Right renal cortex interstitium (tissue), 3 donors: ENCODE measurements at regions not wholly inside any gene's neighbourhood (a gene's known extent, or its start where the extent isn't known, plus 50 kb on each side); places are given as distances from the start of the nearest gene placed in this dataset.

Experiments
- DNase-seq, 3 donors: peaks; one replicate each; pipeline ENCODE4 v3.0.0-alpha.2; 2013; ENCODE audit warnings: low read depth in 3 of 3, low spot score in 2 of 3

DNA sequence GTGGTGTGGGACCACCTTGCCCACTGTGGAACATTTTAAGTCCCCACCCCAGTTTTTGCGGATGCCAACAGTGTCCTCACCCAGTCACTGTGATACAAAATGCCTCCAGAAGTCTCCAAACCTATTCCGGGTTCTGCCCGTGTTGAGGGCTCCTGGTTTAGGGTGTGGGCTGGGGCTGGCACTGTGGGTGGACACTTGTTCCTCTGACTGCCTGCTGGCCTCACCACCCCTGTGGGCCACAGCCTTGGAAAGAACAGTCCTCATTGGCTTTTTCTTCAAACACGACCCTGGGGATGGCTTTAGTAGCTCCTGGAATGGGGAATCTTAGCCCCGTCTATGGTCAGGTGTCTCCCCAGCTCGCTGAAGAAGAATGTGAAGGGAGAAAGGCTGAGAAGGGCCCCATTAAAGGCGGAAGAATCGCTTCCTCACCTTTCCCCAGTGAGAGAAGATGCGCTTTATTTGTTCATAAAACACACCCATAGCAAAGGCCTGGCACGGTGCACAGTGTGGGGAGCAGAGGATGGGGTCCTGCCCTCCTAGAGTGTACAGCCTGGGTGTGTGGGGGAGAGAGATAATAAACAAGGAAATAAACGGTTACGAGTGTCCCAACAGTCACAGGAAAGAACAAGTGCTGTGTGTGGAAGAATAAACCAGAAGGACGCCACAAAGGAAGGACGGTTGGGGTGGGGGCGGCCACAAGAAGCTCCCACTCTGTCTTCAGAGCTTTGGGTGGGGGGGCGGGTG, 56.3 kb upstream of the SLC22A11 start:
- DNase-seq, result no peak

- no peak for DNase-seq
Measured at GRCh38 chr11:64500176-64501013, 55.3 kb upstream of the SLC22A11 start.

- DNase-seq, result no peak
Measured at GRCh38 chr11:64501500-64502427, 54.0 kb upstream of the SLC22A11 start.

GRCh38 chr11:64502634-64503033, 53.1 kb upstream of the SLC22A11 start:
- no peak for DNase-seq

GRCh38 chr11:64503186-64503753, 52.5 kb upstream of the SLC22A11 start:
- no peak for DNase-seq

DNA sequence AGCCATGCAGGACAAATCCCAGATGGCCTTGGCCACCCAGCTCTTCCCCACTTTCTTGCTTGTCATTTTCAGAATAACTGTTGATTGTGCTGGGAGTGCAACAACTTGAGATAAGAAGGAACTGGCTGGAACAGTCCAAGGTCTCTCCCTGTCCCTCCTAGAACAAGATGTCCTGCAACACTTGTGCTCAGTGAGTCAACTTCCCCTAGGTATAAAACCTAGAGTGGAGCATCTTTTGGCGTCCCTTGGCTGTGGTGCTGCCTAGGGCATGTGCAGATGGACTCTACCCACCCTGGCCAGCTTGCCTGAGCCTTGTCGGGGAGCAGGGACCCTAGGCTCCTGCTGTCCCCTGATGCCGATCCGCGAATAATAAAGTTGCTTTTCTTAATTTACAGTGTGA, 50.7 kb upstream of the SLC22A11 start:
- DNase-seq, result no peak
